Esophagus muscularis mucosa (tissue), 4 donors: ENCODE measurements at regions not wholly inside any gene's neighbourhood (a gene's known extent, or its start where the extent isn't known, plus 50 kb on each side); places are given as distances from the start of the nearest gene placed in this dataset.

Source experiments
- DNase-seq: peaks from one replicate; pipeline ENCODE4 v3.0.0-alpha.2; 2017; ENCODE audit errors: extremely low spot score
- H3K27ac ChIP-seq, 4 donors: fragments of 200-600 bp; sonication (generic); replicated peaks in 1 of 4; 1 replicate in 3 of 4; 2 replicates in 1 of 4; pipeline ENCODE4 v1.5.1; 2016 to 2019; ENCODE audit warnings: mild to moderate bottlenecking in 1 of 4
- H3K27me3 ChIP-seq, 4 donors: fragments of 200-600 bp; sonication (generic); one replicate each; pipeline versions ENCODE4 v1.5.1 to v1.6.0; 2016 to 2019
- H3K36me3 ChIP-seq, 4 donors: fragments of 200-600 bp; sonication (generic); one replicate each; pipeline ENCODE4 v1.5.1; 2016 to 2019
- H3K4me1 ChIP-seq, 4 donors: fragments of 200-600 bp; sonication (generic); one replicate each; pipeline ENCODE4 v1.5.1; 2016 to 2019
- H3K4me3 ChIP-seq, 4 donors: fragments of 200-600 bp; sonication (generic); 1 replicate in 2 of 4; 2 replicates in 2 of 4; pipeline ENCODE4 v1.5.1; 2016 to 2019; ENCODE audit warnings: mild to moderate bottlenecking in 4 of 4, moderate library complexity in 1 of 4
- H3K9me3 ChIP-seq, 4 donors: fragments of 200-600 bp; sonication (generic); 1 replicate in 3 of 4; 2 replicates in 1 of 4; pipeline ENCODE4 v1.5.1; 2016 to 2019
- EP300 ChIP-seq: sonication (generic); formaldehyde crosslinking; IDR thresholded peaks from one replicate; pipeline ENCODE4 v1.6.1; 2017; ENCODE audit warnings: antibody characterized with exemption
- POLR2A ChIP-seq: fragments of 450-650 bp; IDR thresholded peaks from one replicate; pipeline ENCODE4 v1.6.1; 2017; ENCODE audit warnings: antibody characterized with exemption, moderate library complexity, mild to moderate bottlenecking, low read depth
- POLR2AphosphoS5 ChIP-seq, 2 donors: sonication (generic); formaldehyde crosslinking; IDR thresholded peaks; one replicate each; pipeline ENCODE4 v1.6.1; 2017; ENCODE audit warnings: antibody characterized with exemption in 2 of 2
- WGBS: methylation state at CpG from one replicate; pipeline ENCODE4 v1.1.5; 2018; 5-methylcytosine and 5-hydroxymethylcytosine counted together
- intact Hi-C: fragments of 100-400 bp; cut with DNase I; formaldehyde crosslinking; loops from one replicate; pipeline ENCODE4 v1.15.1; 2023
- TF ChIP-seq, protein P1 (sequence below), 3 experiments: fragments of 200-600 bp in 2 of 3; fragments of 450-650 bp in 1 of 3; sonication (generic) in 2 of 3; IDR thresholded peaks; one replicate each; pipeline ENCODE4 v1.5.1; 2017 to 2019; ENCODE audit warnings: antibody characterized with exemption in 3 of 3, mild to moderate bottlenecking in 2 of 3, moderate library complexity in 1 of 3

DNA sequence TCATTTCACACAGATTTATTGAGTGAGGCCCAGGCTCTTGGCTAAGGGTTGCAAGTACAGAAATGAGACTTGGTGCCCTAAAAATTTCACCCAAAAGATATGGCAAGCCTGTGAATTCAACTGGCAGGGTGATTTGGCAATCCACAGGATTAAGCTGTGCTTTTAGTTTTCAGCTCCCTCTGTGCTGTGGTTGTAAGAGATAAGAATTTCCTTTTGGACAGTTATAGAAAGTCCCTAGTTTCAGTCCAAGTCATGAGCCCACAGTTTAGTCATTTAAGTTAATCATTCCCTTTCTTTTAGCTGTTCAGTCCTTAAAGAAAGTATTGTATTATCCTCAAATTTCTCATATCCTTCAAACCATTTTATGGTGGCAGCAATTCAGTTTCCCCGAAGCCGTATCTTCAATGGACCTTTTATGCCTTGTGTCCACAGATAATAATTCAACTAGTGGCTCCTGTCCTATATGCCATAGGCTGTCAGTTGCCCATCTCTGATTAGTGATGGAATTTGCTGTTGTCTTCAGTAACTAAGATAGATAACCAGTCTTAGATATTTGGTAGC lies 73.4 kb upstream of the NAMPT start:
- TF ChIP-seq EP300 (no peak), POLR2A (no peak), POLR2AphosphoS5 (IDR thresholded peaks at IDR 0.05) (no peak)
- TF ChIP-seq, protein P1, sequence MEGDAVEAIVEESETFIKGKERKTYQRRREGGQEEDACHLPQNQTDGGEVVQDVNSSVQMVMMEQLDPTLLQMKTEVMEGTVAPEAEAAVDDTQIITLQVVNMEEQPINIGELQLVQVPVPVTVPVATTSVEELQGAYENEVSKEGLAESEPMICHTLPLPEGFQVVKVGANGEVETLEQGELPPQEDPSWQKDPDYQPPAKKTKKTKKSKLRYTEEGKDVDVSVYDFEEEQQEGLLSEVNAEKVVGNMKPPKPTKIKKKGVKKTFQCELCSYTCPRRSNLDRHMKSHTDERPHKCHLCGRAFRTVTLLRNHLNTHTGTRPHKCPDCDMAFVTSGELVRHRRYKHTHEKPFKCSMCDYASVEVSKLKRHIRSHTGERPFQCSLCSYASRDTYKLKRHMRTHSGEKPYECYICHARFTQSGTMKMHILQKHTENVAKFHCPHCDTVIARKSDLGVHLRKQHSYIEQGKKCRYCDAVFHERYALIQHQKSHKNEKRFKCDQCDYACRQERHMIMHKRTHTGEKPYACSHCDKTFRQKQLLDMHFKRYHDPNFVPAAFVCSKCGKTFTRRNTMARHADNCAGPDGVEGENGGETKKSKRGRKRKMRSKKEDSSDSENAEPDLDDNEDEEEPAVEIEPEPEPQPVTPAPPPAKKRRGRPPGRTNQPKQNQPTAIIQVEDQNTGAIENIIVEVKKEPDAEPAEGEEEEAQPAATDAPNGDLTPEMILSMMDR (IDR thresholded peaks at IDR 0.05): no peak
- H3K27me3 ChIP-seq: no peaks in the 10 kb centered on the region
- H3K4me3 ChIP-seq: no peak overlapping the region
- WGBS: 84% methylated on average over 2 of the region's 2 CpGs
- no peaks in the 10 kb centered on the region for H3K9me3 ChIP-seq
- no peak overlapping the region for H3K27ac ChIP-seq
- no peaks in the 10 kb centered on the region for H3K4me1 ChIP-seq
- intact Hi-C loops: no loop called here
- H3K36me3 ChIP-seq: no peaks in the 10 kb centered on the region
- no peak for DNase-seq

DNA sequence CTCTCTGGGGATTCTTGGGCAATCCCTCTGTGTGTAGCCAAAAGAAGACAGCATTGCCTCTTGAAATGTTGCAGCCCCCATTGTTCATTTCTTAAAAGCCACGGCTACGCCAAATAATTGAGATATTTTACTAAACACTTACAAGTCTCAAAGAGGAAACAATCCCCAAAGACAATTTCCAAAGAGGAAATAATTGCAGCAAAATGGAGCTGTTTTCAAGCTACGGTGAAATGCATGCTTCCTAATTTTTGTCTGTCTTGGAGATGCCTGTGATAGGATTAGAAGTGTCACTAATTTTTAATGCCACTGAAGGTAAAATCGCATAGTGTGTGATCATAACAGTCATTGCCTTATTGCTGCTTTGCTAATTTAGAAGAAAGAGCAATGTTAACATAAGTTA lies 72.9 kb upstream of the NAMPT start:
- intact Hi-C loops: no loop called here
- Histone ChIP-seq H3K9me3 (no peaks in the 10 kb centered on the region), H3K36me3 (no peaks in the 10 kb centered on the region), H3K4me3 (no peak overlapping the region), H3K27ac (no peak overlapping the region), H3K27me3 (no peaks in the 10 kb centered on the region), H3K4me1 (no peaks in the 10 kb centered on the region)
- TF ChIP-seq POLR2A (no peak), EP300 (no peak), POLR2AphosphoS5 (IDR thresholded peaks at IDR 0.05) (no peak)
- TF ChIP-seq, protein P1 (IDR thresholded peaks at IDR 0.05): no peak
- WGBS: 72% methylated on average over 4 of the region's 4 CpGs
- no peak for DNase-seq

DNA sequence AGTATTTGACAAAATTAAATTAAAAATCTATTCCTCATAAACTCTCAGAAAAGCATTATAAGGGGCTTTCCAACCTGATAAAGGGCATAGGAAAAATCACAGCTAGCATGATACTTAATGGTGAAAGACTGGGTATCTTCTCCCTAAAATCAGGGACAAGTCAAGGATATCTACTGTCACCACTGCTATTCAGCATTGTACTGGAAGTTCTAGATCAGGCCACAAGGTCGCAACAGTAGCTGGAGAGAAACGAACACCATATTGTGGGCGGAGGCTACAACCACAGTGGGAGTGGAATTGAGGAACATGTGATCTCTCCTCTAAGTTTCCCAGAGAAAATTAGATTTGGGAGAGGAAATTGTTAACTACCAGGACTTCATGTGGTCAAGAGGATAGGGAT lies 70.0 kb upstream of the NAMPT start:
- 82% methylated on average over 3 of the region's 3 CpGs for WGBS
- Histone ChIP-seq H3K9me3 (peaks cover 0 to 7% (median 3%) of the 10 kb centered on the region in 4 donors), H3K27ac (no peak overlapping the region), H3K4me3 (no peak overlapping the region), H3K4me1 (no peaks in the 10 kb centered on the region), H3K36me3 (no peaks in the 10 kb centered on the region), H3K27me3 (no peaks in the 10 kb centered on the region)
- intact Hi-C loops: no loop called here
- TF ChIP-seq POLR2A: no peak
- no peak for TF ChIP-seq EP300
- no peak for DNase-seq

DNA sequence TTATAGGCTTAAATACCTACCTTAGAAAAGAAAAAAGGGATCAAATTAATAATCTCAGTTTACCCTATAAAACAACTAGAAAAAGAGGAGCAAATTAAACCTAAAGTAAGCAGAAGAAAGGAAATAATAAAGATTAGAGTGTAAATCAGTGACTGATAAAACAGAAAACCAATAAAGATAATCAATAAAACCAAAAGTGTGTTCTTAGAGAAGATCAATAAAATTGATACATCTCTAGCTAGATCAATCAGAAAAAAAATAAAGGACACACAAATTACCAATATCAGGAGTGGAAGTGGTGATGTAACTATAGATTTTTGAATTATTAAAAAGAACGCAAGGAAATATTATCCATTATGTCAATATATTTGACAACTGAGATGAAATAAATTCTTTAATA lies 69.2 kb upstream of the NAMPT start:
- intact Hi-C loops: no loop called here
- H3K27me3 ChIP-seq: no peaks in the 10 kb centered on the region
- DNase-seq: no peak
- H3K27ac ChIP-seq: no peak overlapping the region
- H3K4me1 ChIP-seq: no peaks in the 10 kb centered on the region
- H3K9me3 ChIP-seq: peaks cover 0 to 14% (median 5%) of the 10 kb centered on the region in 4 donors
- H3K36me3 ChIP-seq: no peaks in the 10 kb centered on the region
- no peak overlapping the region for H3K4me3 ChIP-seq
- 48% methylated on average over 1 of the region's 1 CpG for WGBS
- TF ChIP-seq EP300 (no peak), POLR2AphosphoS5 (IDR thresholded peaks at IDR 0.05) (no peak), POLR2A (no peak)
- TF ChIP-seq, protein P1 (IDR thresholded peaks at IDR 0.05): no peak

DNA sequence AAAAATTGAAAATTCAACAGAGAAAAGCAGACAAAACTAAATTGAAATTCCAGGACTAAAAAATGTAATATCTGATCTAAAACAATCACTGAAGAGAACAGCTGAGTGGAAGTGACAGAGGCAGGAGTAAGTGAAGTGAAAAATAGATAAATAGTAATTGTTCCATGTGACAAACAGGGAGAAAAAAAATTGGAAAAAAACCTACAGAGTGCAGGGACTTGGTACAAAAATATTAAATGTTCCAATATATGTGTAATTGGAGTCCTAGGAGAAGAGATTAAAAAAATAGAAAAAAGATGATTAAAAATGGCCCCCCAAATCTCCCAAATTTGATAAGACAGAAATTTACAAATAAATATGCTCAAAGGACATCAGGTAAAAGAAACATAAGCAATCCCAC lies 63.4 kb upstream of the NAMPT start:
- no peak overlapping the region for H3K27ac ChIP-seq

More for the DNA sequence above, 63.4 kb upstream of the NAMPT start:
- no peak for TF ChIP-seq POLR2AphosphoS5 (IDR thresholded peaks at IDR 0.05)
- TF ChIP-seq, protein P1 (IDR thresholded peaks at IDR 0.05): no peak
- TF ChIP-seq POLR2A: no peak
- TF ChIP-seq EP300: no peak
- Histone ChIP-seq H3K9me3 (peaks cover 0 to 21% (median 9%) of the 10 kb centered on the region in 4 donors), H3K27me3 (no peaks in the 10 kb centered on the region), H3K4me3 (no peak overlapping the region), H3K36me3 (no peaks in the 10 kb centered on the region), H3K4me1 (no peaks in the 10 kb centered on the region)
- DNase-seq: no peak
- intact Hi-C loops: no loop called here
